Type B pancreatic cell (in vitro differentiated cells): ENCODE measurements at regions not wholly inside any gene's neighbourhood (a gene's known extent, or its start where the extent isn't known, plus 50 kb on each side); places are given as distances from the start of the nearest gene placed in this dataset.
"Not testable (repeated sequence)": the region's sequence is repeated elsewhere in the genome, so short reads cannot be mapped to it uniquely, and the experiment has no call there.

Experiments
- DNase-seq: peaks from one replicate; pipeline ENCODE4 v3.0.0; 2021; ENCODE audit warnings: mixed read lengths; ENCODE audit not compliant: unreplicated experiment; ENCODE audit errors: extremely low spot score
- H3K27ac Mint-ChIP-seq: 2 replicates; pipeline ENCODE4 v1.8.0; 2021; ENCODE audit warnings: mild to moderate bottlenecking, mixed read lengths
- H3K27me3 Mint-ChIP-seq: 2 replicates; pipeline ENCODE4 v1.8.0; 2021; ENCODE audit warnings: mixed read lengths
- H3K36me3 Mint-ChIP-seq: 2 replicates; pipeline ENCODE4 v1.8.0; 2021; ENCODE audit warnings: mixed read lengths
- H3K4me1 Mint-ChIP-seq: one replicate; pipeline ENCODE4 v1.8.0; 2021; ENCODE audit warnings: mixed read lengths; ENCODE audit not compliant: unreplicated experiment
- H3K4me3 Mint-ChIP-seq: 2 replicates; pipeline ENCODE4 v1.8.0; 2021; ENCODE audit warnings: mild to moderate bottlenecking, mixed read lengths
- H3K9me3 Mint-ChIP-seq: 2 replicates; pipeline ENCODE4 v1.8.0; 2021; ENCODE audit warnings: mixed read lengths
- CTCF ChIP-seq: fragments of 200-600 bp; sonication (generic); conservative IDR thresholded peaks from 2 replicates; pipeline ENCODE4 v1.5.0; 2021; ENCODE audit warnings: antibody characterized with exemption, mild to moderate bottlenecking

- no peak for TF ChIP-seq CTCF
- Mint-ChIP-seq H3K27ac (no peak overlapping the region), H3K36me3 (no peaks in the 10 kb centered on the region), H3K4me3 (no peak overlapping the region), H3K27me3 (no peaks in the 10 kb centered on the region), H3K9me3 (peaks cover 7% of the 10 kb centered on the region), H3K4me1 (no peaks in the 10 kb centered on the region)
- no peak for DNase-seq
Measured at GRCh38 chr9:81072758-81073157, 616.6 kb downstream of the TLE1 start.

GRCh38 chr9:81071108-81071507 lies 618.2 kb downstream of the TLE1 start:
- H3K27me3 Mint-ChIP-seq, result no peaks in the 10 kb centered on the region
- no peak overlapping the region for H3K27ac Mint-ChIP-seq
- no peak overlapping the region for H3K4me3 Mint-ChIP-seq
- H3K9me3 Mint-ChIP-seq, result peaks cover 7% of the 10 kb centered on the region
- H3K4me1 Mint-ChIP-seq, result no peaks in the 10 kb centered on the region
- no peak for DNase-seq
- H3K36me3 Mint-ChIP-seq, result no peaks in the 10 kb centered on the region
- TF ChIP-seq CTCF, result no peak

- DNase-seq, result no peak
- H3K27me3 Mint-ChIP-seq, result no peaks in the 10 kb centered on the region
- no peaks in the 10 kb centered on the region for H3K4me1 Mint-ChIP-seq
Measured at GRCh38 chr9:81070689-81071088, 618.7 kb downstream of the TLE1 start.

GRCh38 chr9:81069923-81070322 lies 619.4 kb downstream of the TLE1 start:
- Mint-ChIP-seq H3K27me3 (no peaks in the 10 kb centered on the region), H3K9me3 (peaks cover 7% of the 10 kb centered on the region), H3K36me3 (no peaks in the 10 kb centered on the region), H3K4me1 (no peaks in the 10 kb centered on the region), H3K4me3 (no peak overlapping the region), H3K27ac (no peak overlapping the region)
- no peak for TF ChIP-seq CTCF
- DNase-seq, result no peak

More at GRCh38 chr9:81070689-81071088, 618.7 kb downstream of the TLE1 start:
- no peak overlapping the region for H3K27ac Mint-ChIP-seq
- no peak for TF ChIP-seq CTCF
- H3K9me3 Mint-ChIP-seq, result peaks cover 7% of the 10 kb centered on the region
- H3K4me3 Mint-ChIP-seq, result no peak overlapping the region
- H3K36me3 Mint-ChIP-seq, result no peaks in the 10 kb centered on the region

GRCh38 chr9:81069038-81069795 lies 620.1 kb downstream of the TLE1 start:
- no peak for TF ChIP-seq CTCF
- no peak overlapping the region for H3K27ac Mint-ChIP-seq

GRCh38 chr9:81062995-81063394 lies 626.4 kb downstream of the TLE1 start:
- not testable (repeated sequence) for H3K36me3 Mint-ChIP-seq, DNase-seq, H3K27ac Mint-ChIP-seq, H3K27me3 Mint-ChIP-seq, H3K4me3 Mint-ChIP-seq, H3K4me1 Mint-ChIP-seq
- peaks cover 17% of the 10 kb centered on the region for H3K9me3 Mint-ChIP-seq

More at GRCh38 chr9:81069038-81069795, 620.1 kb downstream of the TLE1 start:
- DNase-seq, result no peak
- peaks cover 7% of the 10 kb centered on the region for H3K9me3 Mint-ChIP-seq
- no peaks in the 10 kb centered on the region for H3K36me3 Mint-ChIP-seq
- no peaks in the 10 kb centered on the region for H3K4me1 Mint-ChIP-seq
- no peak overlapping the region for H3K4me3 Mint-ChIP-seq
- no peaks in the 10 kb centered on the region for H3K27me3 Mint-ChIP-seq
